Heart right ventricle (tissue), 16 donors: ENCODE measurements at regions not wholly inside any gene's neighbourhood (a gene's known extent, or its start where the extent isn't known, plus 50 kb on each side); places are given as distances from the start of the nearest gene placed in this dataset.

Source experiments
- ATAC-seq, 8 donors: fragments of 200-7000 bp; cut with Tn5 transposase; one replicate each; pipeline ENCODE4 v1.9.1; 2020; ENCODE audit warnings: mild to moderate bottlenecking in 8 of 8, moderate library complexity in 8 of 8, moderate number of reproducible peaks in 1 of 8
- DNase-seq, 2 donors: peaks; one replicate each; pipeline ENCODE4 v3.0.0-alpha.2; 2020
- H3K27ac ChIP-seq, 10 donors: fragments of 200-600 bp; sonication (generic) in 2 of 10; one replicate each; pipeline versions ENCODE4 v1.5.0 to v1.8.0; 2020 to 2022; ENCODE audit warnings: mild to moderate bottlenecking in 3 of 10
- H3K27me3 ChIP-seq, 7 donors: fragments of 200-600 bp; one replicate each; pipeline ENCODE4 v1.8.0; 2021 to 2022; ENCODE audit warnings: mild to moderate bottlenecking in 2 of 7
- H3K36me3 ChIP-seq, 9 donors: fragments of 200-600 bp; sonication (generic) in 1 of 9; one replicate each; pipeline versions ENCODE4 v1.5.0 to v1.8.0; 2020 to 2022; ENCODE audit warnings: mild to moderate bottlenecking in 2 of 9
- H3K4me1 ChIP-seq, 9 donors: fragments of 200-600 bp; sonication (generic) in 1 of 9; one replicate each; pipeline versions ENCODE4 v1.5.0 to v1.8.0; 2020 to 2022; ENCODE audit warnings: mild to moderate bottlenecking in 4 of 9
- H3K4me3 ChIP-seq, 10 donors: fragments of 200-600 bp; sonication (generic) in 2 of 10; one replicate each; pipeline versions ENCODE4 v1.5.0 to v1.8.0; 2020 to 2022; ENCODE audit warnings: mild to moderate bottlenecking in 7 of 10, moderate library complexity in 2 of 10
- H3K9me3 ChIP-seq, 11 donors: fragments of 200-600 bp in 10 of 11; sonication (generic) in 2 of 11; one replicate each; pipeline versions ENCODE4 v1.5.0 to v1.8.0; 2013 to 2022; ENCODE audit warnings: mild to moderate bottlenecking in 2 of 11, control low read depth in 1 of 11, moderate library complexity in 1 of 11
- CTCF ChIP-seq, 9 donors: fragments of 200-600 bp; sonication (generic) in 2 of 9; IDR thresholded peaks; one replicate each; pipeline versions ENCODE4 v1.5.0 to v1.8.0; 2021 to 2022; ENCODE audit warnings: antibody characterized with exemption in 9 of 9, mild to moderate bottlenecking in 5 of 9, moderate library complexity in 1 of 9
- WGBS, 2 donors: extraction: QIAGEN DNeasy Blood & Tissue Kit; methylation state at CpG; one replicate each; pipeline ENCODE4 v1.1.7; 2013; ENCODE audit warnings: inconsistent platforms in 1 of 2; 5-methylcytosine and 5-hydroxymethylcytosine counted together
- intact Hi-C, 10 donors: fragments of 100-400 bp; cut with DNase I; formaldehyde crosslinking; loops; one replicate each; pipeline versions ENCODE4 v1.11.1 to v1.14.2; 2022
- donor health status: Arrhythmogenic right ventricular cardiomyopathy.
- donor health status: ischemic (EF 13 %, LVEDD 7.1; RV severe dilation, severe dysfunction).
- donor health status: healthy with polysubstance abuse.
- donor health status: DM: no; HTN: yes; CAD: no.
- donor health status: DM: no; HTN: no; CAD: no.
- donor health status: ischemic (EF 25% LVEDD 6.9; RV normal size, moderate dysfunction).
- donor health status: ischemic (EF 25% LVEDD 5.7; RV mildly dilated, moderate dysfunction).
- donor health status: healthy.
- donor health status: DM: yes; HTN: yes; CAD: no.
- donor health status: Ischemic cardiomyopathy.
- donor health status: ischemic (EF 35%, LVEDD 5.7; RV mildly dilated, moderate dysfunction).
- donor health status: nonischemic (EF 11% LVEDD 7.7; RV severe dilation, severe dysfunction).
- donor health status: DM: yes; HTN: yes; CAD: no.
- donor health status: PGD.
- donor health status: ischemic (EF 29% LVEDD 5.4; RV normal size, mild dysfunction).
- donor health status: nonischemic (EF 23%, LVEDD 6.1; RV moderate dilation, normal function).

GRCh38 chr5:126104951-126105350, 318.3 kb upstream of the GRAMD2B start:
- Histone ChIP-seq H3K4me1 (no peaks in the 10 kb centered on the region), H3K4me3 (no peak overlapping the region), H3K27me3 (no peaks in the 10 kb centered on the region), H3K9me3 (peaks cover 0 to 4% (median 0%) of the 10 kb centered on the region in 11 donors), H3K36me3 (no peaks in the 10 kb centered on the region), H3K27ac (no peak overlapping the region)
- 0% methylated on average over 1 of the region's 1 CpG for WGBS, 2 donors
- no peak for ATAC-seq
- no peak for DNase-seq
- intact Hi-C loops: no loop called here
- no peak for TF ChIP-seq CTCF (IDR thresholded peaks at IDR 0.05)

GRCh38 chr5:126106029-126106428, 317.2 kb upstream of the GRAMD2B start:
- intact Hi-C loops: no loop called here
- no peaks in the 10 kb centered on the region for H3K4me1 ChIP-seq
- no peak overlapping the region for H3K27ac ChIP-seq
- H3K27me3 ChIP-seq: no peaks in the 10 kb centered on the region
- no peak for TF ChIP-seq CTCF (IDR thresholded peaks at IDR 0.05)
- 76 to 79% methylated on average over 3 of the region's 3 CpGs for WGBS, 2 donors
- H3K4me3 ChIP-seq: no peak overlapping the region
- H3K36me3 ChIP-seq: no peaks in the 10 kb centered on the region
- ATAC-seq (no peak), DNase-seq (no peak)
- H3K9me3 ChIP-seq: peaks cover 0 to 4% (median 0%) of the 10 kb centered on the region in 11 donors

- DNase-seq (no peak), ATAC-seq (no peak)
- Histone ChIP-seq H3K9me3 (peaks cover 0 to 10% (median 0%) of the 10 kb centered on the region in 11 donors), H3K4me1 (no peaks in the 10 kb centered on the region), H3K36me3 (no peaks in the 10 kb centered on the region), H3K4me3 (no peak overlapping the region), H3K27ac (no peak overlapping the region), H3K27me3 (no peaks in the 10 kb centered on the region)
- TF ChIP-seq CTCF (IDR thresholded peaks at IDR 0.05): no peak
- intact Hi-C loops: no loop called here
- 96 to 97% methylated on average over 2 of the region's 2 CpGs for WGBS, 2 donors
These were observed 315.8 kb upstream of the GRAMD2B start for GRCh38 chr5:126107381-126107780.

GRCh38 chr5:126108470-126108869, 314.7 kb upstream of the GRAMD2B start:
- H3K27me3 ChIP-seq: no peaks in the 10 kb centered on the region
- intact Hi-C loops: no loop called here
- no peak overlapping the region for H3K27ac ChIP-seq
- no peaks in the 10 kb centered on the region for H3K36me3 ChIP-seq
- DNase-seq: no peak
- H3K4me1 ChIP-seq: no peaks in the 10 kb centered on the region
- TF ChIP-seq CTCF (IDR thresholded peaks at IDR 0.05): no peak
- ATAC-seq: no peak
- H3K4me3 ChIP-seq: no peak overlapping the region
- peaks cover 0 to 17% (median 0%) of the 10 kb centered on the region in 11 donors for H3K9me3 ChIP-seq
- 70 to 75% methylated on average over 5 of the region's 5 CpGs for WGBS, 2 donors
